Activated T-helper 9 cell treated with anti-CD3 and anti-CD28 coated beads, Interleukin-2, amount 50 U/mL, for 16 hours (primary cell): ENCODE measurements at regions not wholly inside any gene's neighbourhood (a gene's known extent, or its start where the extent isn't known, plus 50 kb on each side); places are given as distances from the start of the nearest gene placed in this dataset.
"Not testable (repeated sequence)": the region's sequence is repeated elsewhere in the genome, so short reads cannot be mapped to it uniquely, and the experiment has no call there.

Experiments
- DNase-seq: peaks from one replicate; pipeline ENCODE4 v3.0.0-alpha.2; 2020; ENCODE audit warnings: low read depth

- DNase-seq: not testable (repeated sequence)
Observed at GRCh38 chr16:29218649-29219048, 187.9 kb downstream of the NPIPB11 start.

- not testable (repeated sequence) for DNase-seq
Observed at GRCh38 chr16:29218171-29218570, 188.3 kb downstream of the NPIPB11 start.

GRCh38 chr16:29217752-29218126 lies 188.8 kb downstream of the NPIPB11 start:
- not testable (repeated sequence) for DNase-seq

GRCh38 chr16:29217104-29217751 lies 189.3 kb downstream of the NPIPB11 start:
- DNase-seq: not testable (repeated sequence)

- not testable (repeated sequence) for DNase-seq
Observed at GRCh38 chr16:29213770-29214169, 192.7 kb downstream of the NPIPB11 start.

GRCh38 chr16:29213251-29213650 lies 193.3 kb downstream of the NPIPB11 start:
- not testable (repeated sequence) for DNase-seq

- not testable (repeated sequence) for DNase-seq
Observed at GRCh38 chr16:29212084-29213027, 194.2 kb downstream of the NPIPB11 start.

- DNase-seq: not testable (repeated sequence)
Observed at GRCh38 chr16:29211456-29211855, 195.1 kb downstream of the NPIPB11 start.

- DNase-seq: not testable (repeated sequence)
Observed at GRCh38 chr16:29210299-29211150, 196.0 kb downstream of the NPIPB11 start.

GRCh38 chr16:29206120-29206519 lies 200.4 kb downstream of the NPIPB11 start:
- DNase-seq: not testable (repeated sequence)

- not testable (repeated sequence) for DNase-seq
Observed at GRCh38 chr16:29205151-29205550, 201.4 kb downstream of the NPIPB11 start.

- no peak for DNase-seq
Observed at GRCh38 chr16:29204806-29205135, 201.7 kb downstream of the NPIPB11 start.

- DNase-seq: not testable (repeated sequence)
Observed at GRCh38 chr16:29203933-29204805, 202.3 kb downstream of the NPIPB11 start.

GRCh38 chr16:29203046-29203932 lies 203.2 kb downstream of the NPIPB11 start:
- not testable (repeated sequence) for DNase-seq

- not testable (repeated sequence) for DNase-seq
Observed at GRCh38 chr16:29202642-29203041, 203.9 kb downstream of the NPIPB11 start.

- not testable (repeated sequence) for DNase-seq
Observed at GRCh38 chr16:29202025-29202632, 204.4 kb downstream of the NPIPB11 start.

- DNase-seq: not testable (repeated sequence)
Observed at GRCh38 chr16:29201296-29202024, 205.1 kb downstream of the NPIPB11 start.

- not testable (repeated sequence) for DNase-seq
Observed at GRCh38 chr16:29200681-29201080, 205.8 kb downstream of the NPIPB11 start.

- DNase-seq: not testable (repeated sequence)
Observed at GRCh38 chr16:29200135-29200601, 206.3 kb downstream of the NPIPB11 start.
